A549 (cell line): ENCODE measurements at regions not wholly inside any gene's neighbourhood (a gene's known extent, or its start where the extent isn't known, plus 50 kb on each side); places are given as distances from the start of the nearest gene placed in this dataset.

Source experiments
- CEBPB ChIP-seq, 2 experiments: fragments of >200 bp in 1 of 2; sonication (Bioruptor Twin) in 1 of 2; formaldehyde crosslinking in 1 of 2; IDR thresholded peaks; 2 replicates each; pipeline ENCODE4 v1.6.1; 2012 to 2016
- EHF ChIP-seq: fragments of 250-450 bp; sonication (Bioruptor Pico); IDR thresholded peaks from 2 replicates; pipeline ENCODE4 v1.5.0; 2020; ENCODE audit warnings: mild to moderate bottlenecking
- EP300 ChIP-seq, 2 experiments: fragments of >200 bp; sonication (Bioruptor Twin); formaldehyde crosslinking; IDR thresholded peaks; 2 replicates in 1 of 2; 3 replicates in 1 of 2; pipeline ENCODE4 v1.6.1; 2016 to 2017
- GATA3 ChIP-seq: IDR thresholded peaks from 2 replicates; pipeline ENCODE4 v1.6.1; 2012; ENCODE audit warnings: borderline replicate concordance
- MAFK ChIP-seq: fragments of 450-650 bp; IDR thresholded peaks from 2 replicates; pipeline ENCODE4 v1.6.1; 2014; ENCODE audit not compliant: partially characterized antibody
- MYC ChIP-seq: IDR thresholded peaks from 2 replicates; pipeline ENCODE4 v1.6.1; 2012; ENCODE audit warnings: mild to moderate bottlenecking, inconsistent platforms, low read length, improper control_type of control experiment, borderline replicate concordance
- PHF8 ChIP-seq: fragments of 200-600 bp; sonication (generic); IDR thresholded peaks from 2 replicates; pipeline ENCODE4 v1.6.1; 2016; ENCODE audit warnings: low read depth, mild to moderate bottlenecking, antibody characterized with exemption, moderate library complexity, borderline replicate concordance
- POLR2A ChIP-seq: IDR thresholded peaks from 2 replicates; pipeline ENCODE4 v1.6.1; 2012; ENCODE audit warnings: mild to moderate bottlenecking, low read length
- RARB ChIP-seq: fragments of 250-450 bp; sonication (Bioruptor Pico); IDR thresholded peaks from 2 replicates; pipeline ENCODE4 v1.8.0; 2021; ENCODE audit warnings: mild to moderate bottlenecking, moderate library complexity
- TFCP2L1 ChIP-seq: fragments of 250-450 bp; sonication (Bioruptor Pico); IDR thresholded peaks from 2 replicates; pipeline ENCODE4 v1.5.0; 2021; ENCODE audit warnings: mild to moderate bottlenecking
- TF ChIP-seq, protein P1 (sequence below): fragments of >200 bp; sonication (Bioruptor Twin); formaldehyde crosslinking; IDR thresholded peaks from 3 replicates; pipeline ENCODE4 v1.5.1; 2016
- TF ChIP-seq, protein P2 (sequence below): fragments of 200-600 bp; sonication (generic); IDR thresholded peaks from 2 replicates; pipeline ENCODE4 v1.6.1; 2016; ENCODE audit warnings: antibody characterized with exemption, mild to moderate bottlenecking, moderate library complexity
- TF ChIP-seq, protein P3 (sequence below): IDR thresholded peaks from 2 replicates; pipeline ENCODE4 v1.6.1; 2012

DNA sequence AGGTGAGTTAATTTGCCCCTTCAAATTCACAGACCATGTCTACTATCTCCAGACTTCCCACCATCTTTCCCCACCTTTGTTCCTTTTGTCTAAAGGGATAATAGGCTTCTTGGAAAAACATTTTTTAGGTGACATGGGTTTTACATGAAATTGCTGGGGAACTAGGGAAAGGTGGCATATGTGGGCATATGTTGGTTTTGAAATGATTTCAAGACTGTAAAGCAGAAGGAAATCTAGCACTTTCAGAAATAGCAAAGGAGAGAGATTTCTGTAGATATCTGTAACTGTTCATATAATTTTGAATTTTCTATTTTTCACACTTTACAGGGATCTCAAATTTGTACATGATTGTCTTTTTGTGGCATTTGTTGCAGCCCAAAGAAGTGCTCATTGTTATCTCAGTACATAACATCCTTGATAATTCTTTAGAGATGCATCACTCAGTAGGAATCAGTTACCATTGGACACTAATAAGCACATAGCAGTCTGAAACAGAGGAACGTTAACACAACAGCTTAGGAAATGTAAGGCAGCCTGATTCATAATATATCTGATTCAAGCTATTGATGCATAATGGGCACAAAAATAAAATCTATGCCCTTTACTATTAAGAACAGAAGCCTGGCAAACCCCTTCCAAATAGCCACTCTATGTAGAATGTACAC lies 659.7 kb downstream of the CENPC start:
- TF ChIP-seq EHF (no peak), PHF8 (no peak), RARB (CRISPR knock-in tag) (no peak), CEBPB (IDR thresholded peaks at IDR 0.05) (no peak), EP300 (IDR thresholded peaks at IDR 0.05) (no peak), POLR2A (no peak), MYC (no peak), GATA3 (no peak), TFCP2L1 (no peak), MAFK (no peak)
- TF ChIP-seq, protein P1, sequence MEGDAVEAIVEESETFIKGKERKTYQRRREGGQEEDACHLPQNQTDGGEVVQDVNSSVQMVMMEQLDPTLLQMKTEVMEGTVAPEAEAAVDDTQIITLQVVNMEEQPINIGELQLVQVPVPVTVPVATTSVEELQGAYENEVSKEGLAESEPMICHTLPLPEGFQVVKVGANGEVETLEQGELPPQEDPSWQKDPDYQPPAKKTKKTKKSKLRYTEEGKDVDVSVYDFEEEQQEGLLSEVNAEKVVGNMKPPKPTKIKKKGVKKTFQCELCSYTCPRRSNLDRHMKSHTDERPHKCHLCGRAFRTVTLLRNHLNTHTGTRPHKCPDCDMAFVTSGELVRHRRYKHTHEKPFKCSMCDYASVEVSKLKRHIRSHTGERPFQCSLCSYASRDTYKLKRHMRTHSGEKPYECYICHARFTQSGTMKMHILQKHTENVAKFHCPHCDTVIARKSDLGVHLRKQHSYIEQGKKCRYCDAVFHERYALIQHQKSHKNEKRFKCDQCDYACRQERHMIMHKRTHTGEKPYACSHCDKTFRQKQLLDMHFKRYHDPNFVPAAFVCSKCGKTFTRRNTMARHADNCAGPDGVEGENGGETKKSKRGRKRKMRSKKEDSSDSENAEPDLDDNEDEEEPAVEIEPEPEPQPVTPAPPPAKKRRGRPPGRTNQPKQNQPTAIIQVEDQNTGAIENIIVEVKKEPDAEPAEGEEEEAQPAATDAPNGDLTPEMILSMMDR = no peak
- TF ChIP-seq, protein P2, sequence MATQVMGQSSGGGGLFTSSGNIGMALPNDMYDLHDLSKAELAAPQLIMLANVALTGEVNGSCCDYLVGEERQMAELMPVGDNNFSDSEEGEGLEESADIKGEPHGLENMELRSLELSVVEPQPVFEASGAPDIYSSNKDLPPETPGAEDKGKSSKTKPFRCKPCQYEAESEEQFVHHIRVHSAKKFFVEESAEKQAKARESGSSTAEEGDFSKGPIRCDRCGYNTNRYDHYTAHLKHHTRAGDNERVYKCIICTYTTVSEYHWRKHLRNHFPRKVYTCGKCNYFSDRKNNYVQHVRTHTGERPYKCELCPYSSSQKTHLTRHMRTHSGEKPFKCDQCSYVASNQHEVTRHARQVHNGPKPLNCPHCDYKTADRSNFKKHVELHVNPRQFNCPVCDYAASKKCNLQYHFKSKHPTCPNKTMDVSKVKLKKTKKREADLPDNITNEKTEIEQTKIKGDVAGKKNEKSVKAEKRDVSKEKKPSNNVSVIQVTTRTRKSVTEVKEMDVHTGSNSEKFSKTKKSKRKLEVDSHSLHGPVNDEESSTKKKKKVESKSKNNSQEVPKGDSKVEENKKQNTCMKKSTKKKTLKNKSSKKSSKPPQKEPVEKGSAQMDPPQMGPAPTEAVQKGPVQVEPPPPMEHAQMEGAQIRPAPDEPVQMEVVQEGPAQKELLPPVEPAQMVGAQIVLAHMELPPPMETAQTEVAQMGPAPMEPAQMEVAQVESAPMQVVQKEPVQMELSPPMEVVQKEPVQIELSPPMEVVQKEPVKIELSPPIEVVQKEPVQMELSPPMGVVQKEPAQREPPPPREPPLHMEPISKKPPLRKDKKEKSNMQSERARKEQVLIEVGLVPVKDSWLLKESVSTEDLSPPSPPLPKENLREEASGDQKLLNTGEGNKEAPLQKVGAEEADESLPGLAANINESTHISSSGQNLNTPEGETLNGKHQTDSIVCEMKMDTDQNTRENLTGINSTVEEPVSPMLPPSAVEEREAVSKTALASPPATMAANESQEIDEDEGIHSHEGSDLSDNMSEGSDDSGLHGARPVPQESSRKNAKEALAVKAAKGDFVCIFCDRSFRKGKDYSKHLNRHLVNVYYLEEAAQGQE = no peak
- TF ChIP-seq, protein P3, sequence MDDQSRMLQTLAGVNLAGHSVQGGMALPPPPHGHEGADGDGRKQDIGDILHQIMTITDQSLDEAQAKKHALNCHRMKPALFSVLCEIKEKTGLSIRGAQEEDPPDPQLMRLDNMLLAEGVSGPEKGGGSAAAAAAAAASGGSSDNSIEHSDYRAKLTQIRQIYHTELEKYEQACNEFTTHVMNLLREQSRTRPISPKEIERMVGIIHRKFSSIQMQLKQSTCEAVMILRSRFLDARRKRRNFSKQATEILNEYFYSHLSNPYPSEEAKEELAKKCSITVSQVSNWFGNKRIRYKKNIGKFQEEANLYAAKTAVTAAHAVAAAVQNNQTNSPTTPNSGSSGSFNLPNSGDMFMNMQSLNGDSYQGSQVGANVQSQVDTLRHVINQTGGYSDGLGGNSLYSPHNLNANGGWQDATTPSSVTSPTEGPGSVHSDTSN = no peak
